M059J (cell line): ENCODE measurements at regions not wholly inside any gene's neighbourhood (a gene's known extent, or its start where the extent isn't known, plus 50 kb on each side); places are given as distances from the start of the nearest gene placed in this dataset.

Source experiments
- DNase-seq: peaks from one replicate; pipeline ENCODE4 v3.0.0-alpha.2; 2012; ENCODE audit warnings: low read depth

DNA sequence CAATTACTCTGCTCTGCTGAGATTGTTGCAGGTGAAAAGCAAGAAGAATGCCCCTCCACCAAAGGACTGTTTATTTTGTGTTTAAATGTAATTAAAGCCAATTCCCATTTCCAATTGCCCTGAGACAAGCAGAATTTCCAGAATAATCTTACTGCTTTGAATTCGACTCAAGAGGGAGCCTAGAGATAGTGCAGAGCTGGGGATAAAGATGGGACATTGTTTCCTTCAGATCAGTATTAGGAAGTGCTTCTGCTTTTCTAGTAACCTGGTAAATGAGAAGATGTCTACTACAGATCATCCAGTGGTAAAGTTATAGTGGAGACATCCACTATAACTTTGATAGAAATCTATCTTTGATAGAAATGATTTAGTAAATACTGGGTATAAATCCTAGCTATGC, 326.9 kb downstream of the UBE3D start:
- DNase-seq, result no peak

GRCh38 chr6:82739303-82739702, 326.3 kb downstream of the UBE3D start:
- no peak for DNase-seq

DNA sequence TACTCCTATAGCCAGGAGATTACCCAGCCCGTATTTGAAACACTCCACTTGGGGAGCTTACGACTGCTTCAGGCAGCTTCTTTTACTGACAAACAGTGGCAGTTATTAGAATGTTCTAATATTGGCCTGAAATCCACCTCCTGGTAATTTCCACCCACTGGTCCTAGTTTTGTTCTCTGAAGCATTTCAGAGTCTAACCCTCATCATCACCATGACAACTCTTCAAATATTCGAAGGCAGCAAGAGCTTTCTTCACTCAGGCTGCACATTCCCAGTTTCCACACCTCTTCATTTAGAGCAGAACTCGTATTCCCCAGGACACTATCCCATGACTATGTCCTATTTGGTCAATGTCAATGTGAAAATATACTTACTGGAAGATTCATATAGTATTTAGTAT, 325.6 kb downstream of the UBE3D start:
- DNase-seq, result no peak

GRCh38 chr6:82741325-82741995, 324.2 kb downstream of the UBE3D start:
- peak; percentile 17 for DNase-seq

DNA sequence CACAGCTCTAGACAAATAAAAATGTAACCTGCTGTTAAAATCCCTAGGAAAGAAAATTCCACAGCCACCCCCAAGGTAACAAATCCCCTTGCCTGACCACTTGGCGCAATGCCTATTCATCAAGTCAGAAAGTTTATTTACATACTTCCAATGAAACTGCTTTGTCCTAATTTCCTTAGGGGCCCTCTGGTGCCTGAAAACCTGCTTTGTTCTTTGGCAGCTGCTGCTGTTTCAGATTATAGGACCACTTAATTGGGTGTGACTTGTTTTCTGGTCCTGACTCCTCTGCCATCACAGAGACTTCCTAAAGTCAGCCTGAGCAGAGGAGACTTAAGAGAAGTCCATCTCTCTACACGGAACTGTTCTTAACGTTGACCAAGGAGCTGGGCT, 323.6 kb downstream of the UBE3D start:
- peak; percentile 13 for DNase-seq

DNA sequence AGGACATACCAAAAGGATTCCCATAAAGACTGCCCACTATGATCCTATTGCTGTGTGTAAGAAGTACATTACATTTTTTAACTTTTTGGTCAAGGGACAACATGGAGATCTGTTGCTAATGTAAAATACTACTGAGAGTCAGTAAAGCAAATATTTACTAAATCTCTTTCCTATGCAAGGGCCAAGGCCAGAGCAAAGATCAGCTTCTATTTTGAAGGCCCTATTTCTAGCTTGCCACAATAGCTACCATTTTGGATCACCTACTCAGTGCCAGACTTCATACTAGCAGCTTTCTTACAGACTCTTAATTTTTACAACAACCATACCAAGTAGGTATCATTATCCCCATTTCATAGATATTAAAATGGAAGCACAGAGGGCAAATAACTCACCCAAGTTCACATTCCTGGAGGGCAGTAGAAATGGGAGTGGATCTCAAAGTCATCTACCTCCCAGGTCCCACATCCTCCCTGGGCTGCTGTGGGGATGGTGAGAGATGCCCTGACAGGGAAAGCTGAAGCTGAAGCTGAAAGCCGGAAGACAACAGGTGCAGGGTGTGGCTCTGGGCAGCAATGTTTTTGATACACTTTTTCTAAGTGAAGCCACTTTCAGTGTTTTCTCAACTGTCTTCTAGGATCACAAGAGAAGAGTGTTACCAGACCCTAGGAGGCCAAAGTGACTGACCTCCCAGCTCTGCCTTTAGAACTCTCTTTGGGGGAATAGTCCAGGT, 321.2 kb downstream of the UBE3D start:
- no peak for DNase-seq

GRCh38 chr6:82750556-82750955, 315.1 kb downstream of the UBE3D start:
- peak; percentile 77 for DNase-seq

DNA sequence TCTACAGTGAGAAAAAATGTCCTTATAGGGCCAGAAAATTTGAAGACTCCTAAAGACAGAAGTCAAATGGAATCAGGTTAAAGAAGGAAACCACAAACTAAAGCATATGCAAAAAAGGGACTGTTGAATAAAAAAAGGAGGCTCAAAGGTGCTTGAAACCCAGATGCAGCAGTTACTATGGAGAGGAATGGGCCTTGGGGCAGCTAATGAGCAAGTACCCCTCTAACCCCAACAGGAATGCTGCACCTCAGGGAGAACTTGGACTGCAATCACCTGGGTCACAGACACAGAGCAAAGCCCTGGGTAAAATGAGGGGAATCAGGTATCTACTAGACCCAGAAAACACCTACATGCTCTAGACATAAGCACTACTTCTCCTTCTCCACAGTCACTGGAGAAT, 313.9 kb downstream of the UBE3D start:
- no peak for DNase-seq

DNA sequence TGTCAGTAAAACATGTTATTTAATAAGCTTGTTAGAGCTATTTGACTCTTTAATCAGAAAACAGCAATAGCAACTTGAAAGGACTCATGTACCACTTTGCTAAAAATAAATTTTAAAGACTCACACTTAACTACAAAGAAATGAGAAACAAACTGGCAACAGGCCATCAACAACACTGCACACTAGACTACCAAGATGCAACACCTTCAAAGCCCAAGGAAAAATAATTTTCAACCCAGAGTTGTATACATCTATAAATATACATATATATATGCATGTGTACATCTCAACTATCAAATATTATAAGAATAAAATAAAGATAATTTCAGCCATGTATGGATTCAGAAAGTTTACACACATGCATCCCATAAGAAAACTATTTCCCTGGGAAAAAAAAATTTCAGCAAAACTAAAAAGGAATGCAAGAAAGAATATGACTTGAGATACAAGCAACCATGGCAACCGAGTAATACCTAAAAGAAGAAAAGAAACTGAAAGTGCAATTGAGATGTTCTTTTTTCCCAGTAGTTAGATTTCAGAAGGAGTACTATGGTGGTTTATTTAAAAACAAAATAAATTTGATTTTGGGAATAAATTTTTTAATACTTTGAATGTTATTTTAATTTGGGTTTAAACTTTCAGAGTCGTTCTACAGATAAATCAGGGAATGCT, 303.8 kb downstream of the UBE3D start:
- DNase-seq, result peak; percentile 64

DNA sequence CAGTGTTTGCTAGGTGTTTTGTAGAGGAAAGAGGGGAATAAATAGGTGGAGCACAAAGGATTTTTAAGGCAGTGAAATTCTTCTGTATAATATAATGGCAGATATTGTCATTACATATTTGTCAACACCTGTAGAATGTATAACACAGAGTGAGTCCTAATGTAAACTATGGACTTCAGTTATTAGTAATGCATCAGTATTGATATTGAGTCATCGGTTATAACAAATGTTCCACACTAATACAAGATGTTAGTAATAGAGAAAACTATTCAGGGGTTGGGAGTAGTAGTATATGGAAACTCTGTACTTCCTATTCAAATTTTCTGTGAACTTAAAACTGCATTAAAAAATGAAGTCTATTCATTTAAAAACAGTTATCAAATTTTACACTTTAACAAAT, 299.2 kb downstream of the UBE3D start:
- no peak for DNase-seq

DNA sequence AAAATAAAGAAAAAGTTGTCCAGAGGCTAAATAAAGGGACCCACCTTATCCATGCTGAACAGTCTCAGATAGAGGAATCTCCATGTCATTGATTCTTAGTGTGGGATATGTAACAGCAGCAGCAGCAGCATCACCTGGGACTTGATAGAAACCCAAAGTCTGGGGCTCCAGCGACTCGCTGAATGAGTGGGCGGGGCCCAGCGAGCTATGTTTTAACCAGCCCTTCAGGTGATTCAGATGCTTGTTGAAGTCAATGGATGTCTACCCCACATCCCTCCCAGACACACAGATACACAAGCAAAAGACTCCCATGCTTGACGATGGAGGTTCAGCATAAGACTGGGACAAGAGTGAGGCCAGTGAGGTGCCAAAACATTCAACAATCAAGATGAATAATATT, 298.6 kb downstream of the UBE3D start:
- DNase-seq, result no peak

GRCh38 chr6:82767447-82767846, 298.2 kb downstream of the UBE3D start:
- DNase-seq, result no peak

DNA sequence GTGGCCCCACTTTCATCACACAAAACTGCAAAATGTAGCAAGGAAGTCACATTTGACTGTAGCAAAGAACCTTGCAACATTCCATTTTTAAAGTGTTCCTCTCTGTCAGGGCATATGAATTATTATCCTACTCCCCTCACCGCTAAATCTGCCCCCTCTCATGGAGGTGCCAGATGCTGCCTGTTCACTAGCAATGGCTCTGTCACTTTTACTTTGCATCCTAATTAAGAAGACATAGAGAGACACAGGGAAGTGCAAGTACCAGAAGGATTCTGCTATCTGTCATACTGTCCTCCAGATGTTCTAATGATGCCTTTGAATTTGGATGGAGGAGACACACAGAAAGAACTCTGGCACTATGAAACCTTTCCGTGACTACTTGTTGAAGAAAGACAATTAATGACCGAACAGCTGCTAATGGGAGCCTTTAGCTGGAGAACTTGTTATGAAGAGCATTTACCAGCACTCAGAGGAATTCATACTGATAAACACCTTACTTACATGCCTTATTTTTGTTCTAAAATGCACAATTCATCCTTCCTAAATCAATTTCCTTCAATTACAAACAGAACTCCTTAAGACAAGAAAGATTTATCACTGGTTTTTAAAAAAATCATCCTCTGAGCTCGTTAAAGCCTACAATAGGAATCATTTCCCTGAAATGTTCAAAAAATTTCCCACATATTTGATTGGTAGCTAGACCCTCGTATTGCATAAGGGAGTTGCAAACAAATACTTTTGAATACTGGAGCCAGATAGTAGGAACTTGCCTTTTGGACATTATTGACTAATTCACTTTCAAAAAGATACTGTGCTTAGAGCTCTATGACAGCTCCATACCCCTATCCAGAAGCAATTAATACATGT, 292.6 kb downstream of the UBE3D start:
- no peak for DNase-seq

GRCh38 chr6:82775361-82775760, 290.3 kb downstream of the UBE3D start:
- peak; percentile 30 for DNase-seq

DNA sequence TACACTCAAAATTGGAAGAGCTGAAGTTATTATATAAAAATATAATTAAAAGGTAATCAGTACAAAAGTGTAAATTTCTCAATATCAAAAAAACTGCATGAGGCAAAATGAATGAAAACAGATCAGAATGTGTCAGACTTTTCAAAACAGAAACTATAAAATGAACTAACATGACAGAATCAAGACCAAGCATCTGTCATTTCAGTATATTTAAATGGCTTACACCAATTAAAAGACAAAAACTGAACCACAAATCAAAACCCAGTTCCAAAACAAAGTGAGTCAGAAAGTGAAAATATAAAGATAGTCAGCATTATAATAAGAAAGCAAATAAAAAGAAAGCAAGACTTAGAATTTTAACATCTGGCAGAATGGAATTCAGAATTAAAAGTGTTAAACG, 289.7 kb downstream of the UBE3D start:
- peak; percentile 10 for DNase-seq

GRCh38 chr6:82779041-82779440, 286.6 kb downstream of the UBE3D start:
- DNase-seq, result no peak

DNA sequence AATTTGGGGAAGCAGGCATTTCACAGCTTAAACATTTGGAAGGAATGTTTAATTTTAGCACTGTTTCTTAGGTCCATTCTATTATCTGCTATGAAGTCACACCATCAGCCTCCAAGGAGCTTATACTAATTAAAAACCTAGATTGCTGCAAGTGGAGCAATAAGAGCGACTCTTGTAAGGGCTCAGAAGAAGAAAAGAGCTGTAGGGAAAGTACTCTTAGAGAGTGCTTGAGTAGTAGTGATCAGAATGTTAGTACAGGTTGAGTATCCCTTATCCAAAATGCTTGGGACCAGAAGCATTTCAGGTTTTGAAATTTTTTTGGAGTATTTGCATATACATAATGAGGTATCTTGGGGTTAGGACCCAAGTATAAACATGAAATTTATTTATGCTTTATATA, 285.3 kb downstream of the UBE3D start:
- no peak for DNase-seq

DNA sequence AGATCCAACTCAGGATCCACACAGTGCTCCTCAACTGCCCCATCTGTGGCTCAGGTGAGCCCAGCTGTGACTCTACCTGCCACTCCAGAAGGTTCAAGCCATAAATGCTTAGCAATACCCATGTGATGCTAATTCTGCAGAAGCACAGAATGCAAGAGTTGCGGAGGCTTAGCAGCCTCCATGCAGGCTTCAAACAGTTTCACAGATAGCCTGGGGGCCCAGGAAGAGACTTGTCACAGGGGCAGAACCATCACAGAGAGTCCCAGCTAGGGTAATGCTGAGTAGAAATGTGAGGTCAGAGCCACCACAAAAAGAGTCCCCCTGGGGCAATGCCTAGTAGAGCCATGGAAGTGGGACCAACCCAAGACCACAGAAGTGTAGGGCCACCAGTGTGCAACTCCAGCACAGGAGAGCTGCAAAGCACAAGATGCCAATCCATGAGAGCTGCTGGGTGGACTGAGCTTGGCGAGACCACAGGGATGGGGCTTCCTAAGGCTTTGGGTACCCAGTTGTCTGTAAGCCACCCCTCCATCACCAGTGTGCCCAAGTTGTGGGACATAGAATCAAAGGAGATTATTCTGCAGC, 283.9 kb downstream of the UBE3D start:
- DNase-seq, result peak; percentile 18

DNA sequence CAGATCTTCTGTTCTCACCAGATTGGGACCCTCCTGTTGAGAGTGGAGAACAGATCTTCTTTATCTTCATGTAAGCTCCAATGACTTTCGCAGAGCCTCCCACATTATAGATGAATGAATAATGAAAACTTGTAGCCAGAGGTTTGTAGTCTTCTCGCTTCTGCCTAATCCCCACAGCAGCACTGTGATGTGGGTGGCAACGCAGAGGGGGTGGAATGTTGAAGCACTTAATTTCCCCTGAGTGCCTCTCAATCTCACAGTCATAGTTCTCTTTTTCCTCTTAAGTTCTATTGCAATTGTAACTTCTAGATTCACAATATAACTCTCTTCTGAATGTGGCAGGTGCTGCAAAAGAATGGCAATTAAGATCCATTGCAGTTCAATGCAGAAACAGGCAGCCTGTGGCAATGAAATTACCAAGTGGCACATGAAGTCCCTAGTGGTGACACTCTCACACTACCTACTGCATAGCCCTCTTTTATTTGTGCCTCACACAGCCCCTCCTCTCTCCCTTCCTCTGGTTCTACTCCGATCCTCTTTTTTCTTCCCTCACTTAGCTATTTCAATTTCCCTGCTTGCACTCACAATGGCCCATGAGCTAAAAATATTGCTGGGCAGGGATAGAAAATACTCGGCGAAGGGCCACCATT, 281.9 kb downstream of the UBE3D start:
- DNase-seq, result peak; percentile 10

GRCh38 chr6:82785206-82785605, 280.4 kb downstream of the UBE3D start:
- DNase-seq, result peak; percentile 14

DNA sequence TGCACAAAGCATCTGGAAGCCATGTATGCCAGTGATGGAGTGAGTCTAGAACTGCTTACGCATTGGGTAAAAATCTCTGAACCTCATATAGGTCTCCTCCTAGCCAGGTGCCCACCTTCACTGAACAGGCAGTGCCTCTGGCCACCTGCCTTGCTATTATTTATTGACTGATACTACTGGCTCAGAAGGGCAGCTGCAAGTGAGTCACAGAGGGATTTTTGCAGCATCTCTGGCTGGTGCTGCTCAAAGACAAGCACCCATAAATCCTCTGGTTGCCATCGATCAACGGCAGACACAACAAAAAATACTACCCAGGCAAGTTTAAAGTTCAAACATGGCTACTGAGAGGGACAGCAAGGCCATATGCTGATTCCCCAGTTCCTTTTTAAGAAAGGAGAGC, 279.4 kb downstream of the UBE3D start:
- peak; percentile 22 for DNase-seq
